ENCODE measurements at regions not wholly inside any gene's neighbourhood (a gene's known extent, or its start where the extent isn't known, plus 50 kb on each side); places are given as distances from the start of the nearest gene placed in this dataset.

- Histone ChIP-seq H3K36me3 (no peaks in the 10 kb centered on the region), H3K4me1 (no peaks in the 10 kb centered on the region), H3K4me3 (no peak overlapping the region), H3K27me3 (no peaks in the 10 kb centered on the region), H3K27ac (peak overlapping the region in 1 of 2 donors; percentile 68), H3K9me3 (no peaks in the 10 kb centered on the region)
- intact Hi-C loops (cut with DNase I; ENCODE audit: low total_unique reads) = no loop called here
- DNase-seq (ENCODE audit: low spot score in 2 of 2) = no peak
- TF ChIP-seq POLR2AphosphoS5 (IDR thresholded peaks at IDR 0.05) = no peak
- no peak for TF ChIP-seq POLR2A (IDR thresholded peaks at IDR 0.05)
- no peak for TF ChIP-seq CTCF (IDR thresholded peaks at IDR 0.05)
Observed at GRCh38 chr18:38552732-38553321, 987.2 kb upstream of the CELF4 start.

- Histone ChIP-seq H3K4me1 (no peaks in the 10 kb centered on the region), H3K27ac (peak overlapping the region; percentile 5 to 68), H3K9me3 (no peaks in the 10 kb centered on the region), H3K27me3 (no peaks in the 10 kb centered on the region), H3K4me3 (peak overlapping the region in 1 of 3 donors; percentile 31), H3K36me3 (no peaks in the 10 kb centered on the region)
- intact Hi-C loops (cut with DNase I; ENCODE audit: low total_unique reads) = no loop called here
- TF ChIP-seq CTCF (IDR thresholded peaks at IDR 0.05) = no peak
- TF ChIP-seq POLR2A (IDR thresholded peaks at IDR 0.05) = no peak
- peak in 1 of 3 donors; percentile 32 for TF ChIP-seq POLR2AphosphoS5 (IDR thresholded peaks at IDR 0.05)
- DNase-seq (ENCODE audit: low spot score in 2 of 2) = peak in 1 of 2 donors; percentile 80
Observed at GRCh38 chr18:38551881-38552280, 986.3 kb upstream of the CELF4 start.

- DNase-seq (ENCODE audit: low spot score in 2 of 2) = no peak
- Histone ChIP-seq H3K9me3 (no peaks in the 10 kb centered on the region), H3K4me1 (no peaks in the 10 kb centered on the region), H3K36me3 (no peaks in the 10 kb centered on the region), H3K27ac (no peak overlapping the region), H3K27me3 (no peaks in the 10 kb centered on the region), H3K4me3 (no peak overlapping the region)
- no peak for TF ChIP-seq POLR2AphosphoS5 (IDR thresholded peaks at IDR 0.05)
- TF ChIP-seq POLR2A (IDR thresholded peaks at IDR 0.05) = no peak
- no peak for TF ChIP-seq CTCF (IDR thresholded peaks at IDR 0.05)
- intact Hi-C loops (cut with DNase I; ENCODE audit: low total_unique reads) = no loop called here
Observed at GRCh38 chr18:38545071-38545470, 979.5 kb upstream of the CELF4 start.

- H3K9me3 ChIP-seq = peaks cover 0 to 9% of the 10 kb centered on the region in 2 donors
- H3K4me3 ChIP-seq = no peak overlapping the region
- DNase-seq (ENCODE audit: low spot score in 2 of 2) = no peak
- no peaks in the 10 kb centered on the region for H3K4me1 ChIP-seq
- H3K27me3 ChIP-seq = no peaks in the 10 kb centered on the region
- intact Hi-C loops (cut with DNase I; ENCODE audit: low total_unique reads) = no loop called here
- no peak for TF ChIP-seq POLR2AphosphoS5 (IDR thresholded peaks at IDR 0.05)
- no peak for TF ChIP-seq POLR2A (IDR thresholded peaks at IDR 0.05)
- no peak for TF ChIP-seq CTCF (IDR thresholded peaks at IDR 0.05)
- no peak overlapping the region for H3K27ac ChIP-seq
- H3K36me3 ChIP-seq = no peaks in the 10 kb centered on the region
Observed at GRCh38 chr18:38539856-38540255, 974.3 kb upstream of the CELF4 start.

GRCh38 chr18:38539371-38539770 is 973.8 kb upstream of the CELF4 start:
- Histone ChIP-seq H3K9me3 (peaks cover 0 to 14% of the 10 kb centered on the region in 2 donors), H3K4me3 (no peak overlapping the region), H3K27ac (no peak overlapping the region), H3K36me3 (no peaks in the 10 kb centered on the region), H3K4me1 (no peaks in the 10 kb centered on the region), H3K27me3 (no peaks in the 10 kb centered on the region)
- intact Hi-C loops (cut with DNase I; ENCODE audit: low total_unique reads) = no loop called here
- no peak for TF ChIP-seq POLR2AphosphoS5 (IDR thresholded peaks at IDR 0.05)
- TF ChIP-seq CTCF (IDR thresholded peaks at IDR 0.05) = no peak
- no peak for TF ChIP-seq POLR2A (IDR thresholded peaks at IDR 0.05)
- no peak for DNase-seq (ENCODE audit: low spot score in 2 of 2)
